Kidney (tissue), 13 donors: ENCODE measurements at regions not wholly inside any gene's neighbourhood (a gene's known extent, or its start where the extent isn't known, plus 50 kb on each side); places are given as distances from the start of the nearest gene placed in this dataset.

Experiments
- DNase-seq, 5 donors: peaks; one replicate each; pipeline ENCODE4 v3.0.0-alpha.2; 2013 to 2020
- FAIRE-seq: peaks from 2 replicates; lab custom pipeline; 2012; peaks lifted over from hg19 to GRCh38; lab: Jason Lieb, UNC
- H3K27ac ChIP-seq, 2 donors: one replicate each; pipeline ENCODE4 v1.7.0; 2013; ENCODE audit warnings: low read depth in 2 of 2, low read length in 2 of 2, inconsistent platforms in 1 of 2
- H3K27me3 ChIP-seq: one replicate; pipeline ENCODE4 v1.7.1; 2013; ENCODE audit warnings: low read length, inconsistent platforms; ENCODE audit not compliant: control insufficient read depth, insufficient read depth
- H3K36me3 ChIP-seq, 3 donors: one replicate each; pipeline versions ENCODE4 v1.7.0 to v1.7.1; 2013; ENCODE audit warnings: low read length in 3 of 3, control low read depth in 1 of 3, inconsistent platforms in 1 of 3; ENCODE audit not compliant: insufficient read depth in 3 of 3, control insufficient read depth in 2 of 3
- H3K4me1 ChIP-seq, 3 donors: one replicate each; pipeline versions ENCODE4 v1.7.0 to v1.7.1; 2013; ENCODE audit warnings: low read length in 3 of 3, inconsistent platforms in 1 of 3, low read depth in 1 of 3; ENCODE audit not compliant: control insufficient read depth in 2 of 3, insufficient read depth in 2 of 3
- H3K4me3 ChIP-seq, 3 donors: one replicate each; pipeline versions ENCODE4 v1.7.0 to v1.8.1; 2013; ENCODE audit warnings: low read length in 3 of 3, control low read depth in 1 of 3, inconsistent platforms in 1 of 3
- H3K9ac ChIP-seq, 3 donors: one replicate each; pipeline versions ENCODE4 v1.7.0 to v1.7.1; 2013; ENCODE audit warnings: low read length in 3 of 3, control low read depth in 1 of 3, inconsistent platforms in 1 of 3
- H3K9me3 ChIP-seq, 3 donors: one replicate each; pipeline versions ENCODE4 v1.7.0 to v1.7.1; 2013; ENCODE audit warnings: low read length in 3 of 3, control low read depth in 1 of 3, inconsistent platforms in 1 of 3; ENCODE audit not compliant: control insufficient read depth in 2 of 3, insufficient read depth in 1 of 3
- CTCF ChIP-seq: IDR thresholded peaks from 3 replicates; pipeline ENCODE4 v1.5.1; 2012; ENCODE audit warnings: mild to moderate bottlenecking, moderate library complexity, borderline replicate concordance; ENCODE audit not compliant: insufficient read depth; ENCODE audit errors: extremely low read depth
- intact Hi-C: fragments of 100-400 bp; cut with DNase I; formaldehyde crosslinking; loops from one replicate; pipeline ENCODE4 v1.11.1; 2022
- donor health status: control.
- donor health status: control.
- donor health status: control.
- donor health status: control.
- donor health status: control.
- donor health status: DM: yes; HTN: yes; CAD: no.
- donor health status: Normal renal cell carcinoma (clear cell type).

GRCh38 chr6:19602434-19603013, 234.6 kb upstream of the ID4 start:
- Histone ChIP-seq H3K9ac (no peak overlapping the region), H3K4me1 (no peaks in the 10 kb centered on the region), H3K36me3 (no peaks in the 10 kb centered on the region), H3K4me3 (no peak overlapping the region), H3K27ac (no peak overlapping the region), H3K9me3 (no peaks in the 10 kb centered on the region), H3K27me3 (no peaks in the 10 kb centered on the region)
- DNase-seq (no peak), FAIRE-seq (no peak)
- TF ChIP-seq CTCF = no peak
- intact Hi-C loops = no loop called here

DNA sequence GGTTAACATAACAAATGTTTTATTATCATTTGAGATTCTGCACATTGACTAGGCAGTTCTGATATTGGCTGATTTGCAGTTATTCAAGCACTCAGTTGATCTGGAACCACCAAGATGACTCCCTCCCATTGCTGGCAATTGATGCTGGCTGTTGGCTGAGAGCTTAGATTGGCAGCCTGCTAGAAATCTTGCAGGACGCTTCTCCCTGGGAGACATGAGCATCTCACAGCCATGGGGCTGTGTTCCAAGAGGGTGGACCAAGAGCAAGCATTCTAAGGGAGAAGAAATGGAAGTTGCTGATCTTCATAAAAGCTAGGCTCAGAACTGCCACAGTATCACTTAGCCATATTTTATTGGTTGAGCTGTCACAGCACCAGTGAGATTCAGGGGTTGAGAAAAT, 233.4 kb upstream of the ID4 start:
- Histone ChIP-seq H3K9ac (no peak overlapping the region), H3K27me3 (no peaks in the 10 kb centered on the region), H3K36me3 (no peaks in the 10 kb centered on the region), H3K4me1 (no peaks in the 10 kb centered on the region), H3K9me3 (no peaks in the 10 kb centered on the region), H3K4me3 (no peak overlapping the region), H3K27ac (no peak overlapping the region)
- intact Hi-C loops = no loop called here
- no peak for TF ChIP-seq CTCF
- FAIRE-seq = no peak
- DNase-seq = no peak

GRCh38 chr6:19605624-19606023, 231.5 kb upstream of the ID4 start:
- Histone ChIP-seq H3K9me3 (no peaks in the 10 kb centered on the region), H3K9ac (no peak overlapping the region), H3K36me3 (no peaks in the 10 kb centered on the region), H3K27ac (no peak overlapping the region), H3K4me1 (no peaks in the 10 kb centered on the region), H3K27me3 (no peaks in the 10 kb centered on the region), H3K4me3 (no peak overlapping the region)
- FAIRE-seq = no peak
- intact Hi-C loops = no loop called here
- no peak for DNase-seq
- no peak for TF ChIP-seq CTCF

DNA sequence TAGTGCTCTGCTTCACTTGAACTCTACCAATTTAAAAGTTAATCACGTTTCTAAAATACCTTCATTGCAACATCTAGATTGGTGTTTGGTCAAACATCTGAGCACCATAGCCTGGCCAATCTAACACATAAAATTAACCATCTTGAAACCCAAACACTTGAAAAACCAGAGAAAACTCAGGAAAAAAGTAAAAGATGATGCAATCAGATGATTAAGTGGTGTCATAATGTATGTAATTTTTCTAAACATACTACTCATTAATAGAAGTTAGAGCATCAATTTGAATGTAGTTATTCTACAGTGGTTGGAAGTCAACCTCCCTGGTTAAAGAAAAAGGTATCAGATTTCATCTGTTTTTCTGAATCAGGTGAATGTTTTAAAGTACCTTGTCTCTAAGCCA, 228.6 kb upstream of the ID4 start:
- FAIRE-seq (no peak), DNase-seq (no peak)
- Histone ChIP-seq H3K36me3 (no peaks in the 10 kb centered on the region), H3K4me3 (no peak overlapping the region), H3K9me3 (no peaks in the 10 kb centered on the region), H3K9ac (no peak overlapping the region), H3K27me3 (no peaks in the 10 kb centered on the region), H3K27ac (no peak overlapping the region), H3K4me1 (no peaks in the 10 kb centered on the region)
- no peak for TF ChIP-seq CTCF
- intact Hi-C loops = no loop called here
